ENCODE measurements at regions not wholly inside any gene's neighbourhood (a gene's known extent, or its start where the extent isn't known, plus 50 kb on each side); places are given as distances from the start of the nearest gene placed in this dataset.

GRCh38 chr5:92715946-92716520 is 865.0 kb downstream of the NR2F1-AS1 start:
- H3K36me3 ChIP-seq (ENCODE audit: insufficient read depth, low read length), result no peaks in the 10 kb centered on the region
- TF ChIP-seq CTCF (conservative IDR thresholded peaks at IDR 0.05; ENCODE audit: low read length) (no peak), EZH2phosphoT487 (IDR thresholded peaks at IDR 0.05; ENCODE audit: borderline replicate concordance) (no peak)
- no peak overlapping the region for H2AFZ ChIP-seq (ENCODE audit: low read length)
- no peaks in the 10 kb centered on the region for H3K27me3 ChIP-seq (ENCODE audit: insufficient read depth, low read length, poor library complexity, severe bottlenecking)
- H3K9ac ChIP-seq (ENCODE audit: low read depth, low read length, poor library complexity, severe bottlenecking), result no peak overlapping the region
- H3K79me2 ChIP-seq (ENCODE audit: insufficient read depth, low read length), result no peaks in the 10 kb centered on the region
- H3K4me3 ChIP-seq (ENCODE audit: low read length, poor library complexity, severe bottlenecking), result no peak overlapping the region
- no peak overlapping the region for H3K4me2 ChIP-seq (ENCODE audit: low read depth, low read length, poor library complexity, severe bottlenecking)
- no peaks in the 10 kb centered on the region for H3K9me3 ChIP-seq (ENCODE audit: insufficient read depth, low read depth, low read length)
- no peaks in the 10 kb centered on the region for H3K9me2 ChIP-seq (replicated peaks; ENCODE audit: low read depth, low read length)
- H4K20me1 ChIP-seq (ENCODE audit: insufficient read depth, low read length, poor library complexity, severe bottlenecking), result no peaks in the 10 kb centered on the region
- no peaks in the 10 kb centered on the region for H3F3A ChIP-seq (ENCODE audit: low read depth)
- no peaks in the 10 kb centered on the region for H3K4me1 ChIP-seq (ENCODE audit: insufficient read depth, low read length, poor library complexity, severe bottlenecking)

- H3F3A ChIP-seq (ENCODE audit: low read depth), result no peaks in the 10 kb centered on the region
- H2AFZ ChIP-seq (ENCODE audit: low read length), result no peak overlapping the region
Observed at GRCh38 chr5:92713826-92714225, 867.2 kb downstream of the NR2F1-AS1 start.

GRCh38 chr5:92713335-92713743 is 867.7 kb downstream of the NR2F1-AS1 start:
- no peak for TF ChIP-seq CTCF (conservative IDR thresholded peaks at IDR 0.05; ENCODE audit: low read length)
- no peak for TF ChIP-seq EZH2phosphoT487 (IDR thresholded peaks at IDR 0.05; ENCODE audit: borderline replicate concordance)
- H4K20me1 ChIP-seq (ENCODE audit: insufficient read depth, low read length, poor library complexity, severe bottlenecking), result no peaks in the 10 kb centered on the region

More at GRCh38 chr5:92713826-92714225, 867.2 kb downstream of the NR2F1-AS1 start:
- H3K9ac ChIP-seq (ENCODE audit: low read depth, low read length, poor library complexity, severe bottlenecking), result no peak overlapping the region
- H3K4me3 ChIP-seq (ENCODE audit: low read length, poor library complexity, severe bottlenecking), result no peak overlapping the region
- TF ChIP-seq CTCF (conservative IDR thresholded peaks at IDR 0.05; ENCODE audit: low read length) (no peak), EZH2phosphoT487 (IDR thresholded peaks at IDR 0.05; ENCODE audit: borderline replicate concordance) (no peak)
- no peaks in the 10 kb centered on the region for H3K9me2 ChIP-seq (replicated peaks; ENCODE audit: low read depth, low read length)
- no peak overlapping the region for H3K4me2 ChIP-seq (ENCODE audit: low read depth, low read length, poor library complexity, severe bottlenecking)
- H4K20me1 ChIP-seq (ENCODE audit: insufficient read depth, low read length, poor library complexity, severe bottlenecking), result no peaks in the 10 kb centered on the region
- H3K27me3 ChIP-seq (ENCODE audit: insufficient read depth, low read length, poor library complexity, severe bottlenecking), result no peaks in the 10 kb centered on the region
- no peaks in the 10 kb centered on the region for H3K9me3 ChIP-seq (ENCODE audit: insufficient read depth, low read depth, low read length)
- no peaks in the 10 kb centered on the region for H3K4me1 ChIP-seq (ENCODE audit: insufficient read depth, low read length, poor library complexity, severe bottlenecking)
- H3K36me3 ChIP-seq (ENCODE audit: insufficient read depth, low read length), result no peaks in the 10 kb centered on the region
- H3K79me2 ChIP-seq (ENCODE audit: insufficient read depth, low read length), result no peaks in the 10 kb centered on the region

More at GRCh38 chr5:92713335-92713743, 867.7 kb downstream of the NR2F1-AS1 start:
- no peaks in the 10 kb centered on the region for H3K36me3 ChIP-seq (ENCODE audit: insufficient read depth, low read length)
- H3K79me2 ChIP-seq (ENCODE audit: insufficient read depth, low read length), result no peaks in the 10 kb centered on the region
- H2AFZ ChIP-seq (ENCODE audit: low read length), result no peak overlapping the region
- H3K4me1 ChIP-seq (ENCODE audit: insufficient read depth, low read length, poor library complexity, severe bottlenecking), result no peaks in the 10 kb centered on the region
- H3K9me2 ChIP-seq (replicated peaks; ENCODE audit: low read depth, low read length), result no peaks in the 10 kb centered on the region
- no peak overlapping the region for H3K4me3 ChIP-seq (ENCODE audit: low read length, poor library complexity, severe bottlenecking)
- no peaks in the 10 kb centered on the region for H3K27me3 ChIP-seq (ENCODE audit: insufficient read depth, low read length, poor library complexity, severe bottlenecking)
- no peak overlapping the region for H3K4me2 ChIP-seq (ENCODE audit: low read depth, low read length, poor library complexity, severe bottlenecking)
- no peak overlapping the region for H3K9ac ChIP-seq (ENCODE audit: low read depth, low read length, poor library complexity, severe bottlenecking)
- H3K9me3 ChIP-seq (ENCODE audit: insufficient read depth, low read depth, low read length), result no peaks in the 10 kb centered on the region
- H3F3A ChIP-seq (ENCODE audit: low read depth), result no peaks in the 10 kb centered on the region

Measured in Loucy (cell line).